ENCODE measurements at regions not wholly inside any gene's neighbourhood (a gene's known extent, or its start where the extent isn't known, plus 50 kb on each side); places are given as distances from the start of the nearest gene placed in this dataset.

DNA sequence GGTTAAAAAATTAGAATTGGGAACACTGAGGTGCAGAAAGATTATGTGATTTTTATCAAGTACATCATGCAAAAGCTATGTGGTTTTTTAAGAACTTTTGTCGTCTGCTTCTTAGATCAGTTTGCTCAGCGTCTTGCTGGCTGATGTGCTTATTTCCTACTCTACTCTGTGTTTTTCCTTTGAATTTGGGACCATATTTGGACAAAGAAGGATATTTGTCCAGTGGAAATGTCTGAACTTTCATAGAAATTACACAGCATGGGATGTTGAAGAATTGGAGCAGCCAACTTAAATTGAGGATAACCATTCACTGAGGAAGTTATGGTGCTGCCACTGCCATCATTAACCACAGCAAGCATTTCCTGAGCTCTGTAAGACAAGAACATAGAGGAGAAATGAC lies 252.8 kb upstream of the HS3ST5 start:
- DNase-seq = no peak

DNA sequence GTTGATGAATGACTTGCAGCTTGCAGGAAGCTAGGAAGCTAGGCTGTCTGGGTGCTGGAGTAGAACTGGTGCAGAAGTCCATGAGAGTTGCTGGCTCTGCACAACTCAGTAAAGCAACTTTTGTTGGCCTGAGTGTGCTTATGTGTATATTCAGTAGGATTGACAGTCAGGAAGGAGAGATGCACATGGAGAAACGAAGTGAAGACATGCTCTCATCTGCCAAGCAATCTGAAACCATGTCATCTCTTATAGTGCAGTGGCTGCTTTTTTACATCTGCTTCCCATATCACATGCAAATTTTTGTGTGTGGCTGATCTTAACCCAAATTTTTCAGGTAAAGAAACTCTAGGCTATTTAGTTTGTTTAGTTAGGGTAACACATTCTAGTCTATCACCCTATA lies 252.4 kb upstream of the HS3ST5 start:
- DNase-seq = no peak

DNA sequence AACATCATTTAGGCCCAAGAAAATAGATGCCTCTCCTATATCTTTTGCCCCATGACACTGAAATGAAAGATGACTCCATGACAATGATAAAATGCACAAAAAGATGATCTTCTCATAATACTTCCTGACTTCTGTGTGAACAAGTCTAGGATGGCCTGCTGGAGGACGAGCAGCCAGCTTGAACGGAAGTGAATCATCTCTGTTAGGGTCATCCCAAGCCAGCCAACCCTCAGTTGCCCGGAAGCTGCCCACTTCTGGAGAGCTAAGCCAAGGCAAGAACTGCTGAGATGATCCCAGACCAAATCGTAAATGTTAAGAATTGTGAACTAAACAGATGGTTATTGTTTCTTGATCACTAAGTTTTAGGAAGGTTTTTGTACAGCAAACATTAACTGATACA lies 249.7 kb upstream of the HS3ST5 start:
- DNase-seq = no peak

DNA sequence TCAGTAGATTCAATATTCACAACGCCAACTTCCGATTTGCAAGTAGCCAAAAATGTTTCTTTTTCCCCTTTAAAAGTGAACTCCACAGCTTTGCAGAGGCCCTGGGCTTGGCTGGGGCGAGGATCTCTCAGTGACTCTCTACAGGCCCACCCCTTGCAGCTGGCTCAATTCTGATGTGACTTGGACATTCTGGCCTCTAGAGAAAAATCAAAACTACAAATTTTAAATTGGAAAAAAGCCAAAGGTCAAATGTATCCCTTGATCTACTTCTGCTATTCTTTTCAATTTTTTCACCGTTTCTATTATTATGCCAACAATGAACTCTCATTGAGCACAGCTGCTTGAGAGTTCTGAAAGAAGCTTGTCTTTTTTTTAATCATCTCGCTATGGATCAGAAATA lies 245.9 kb upstream of the HS3ST5 start:
- no peak for DNase-seq

DNA sequence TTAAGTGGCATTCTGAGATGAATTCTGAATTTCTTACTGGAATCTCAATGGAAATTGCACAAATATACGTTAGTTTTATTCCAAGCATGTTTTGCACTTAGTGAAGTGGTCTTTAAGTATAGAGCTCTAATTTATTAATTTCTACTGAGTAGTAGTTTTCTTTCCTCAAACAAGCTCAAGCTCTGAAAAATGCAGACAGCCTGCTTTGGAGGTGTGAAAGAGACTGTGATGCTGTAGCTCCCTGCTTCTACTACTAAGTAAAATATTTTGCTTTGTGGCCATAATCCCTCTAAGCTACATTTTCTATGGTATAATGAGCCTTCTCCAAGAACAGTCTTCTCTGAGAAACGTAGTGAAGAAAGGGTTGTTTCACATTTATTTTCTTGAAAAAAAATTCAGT lies 243.5 kb upstream of the HS3ST5 start:
- DNase-seq = no peak

DNA sequence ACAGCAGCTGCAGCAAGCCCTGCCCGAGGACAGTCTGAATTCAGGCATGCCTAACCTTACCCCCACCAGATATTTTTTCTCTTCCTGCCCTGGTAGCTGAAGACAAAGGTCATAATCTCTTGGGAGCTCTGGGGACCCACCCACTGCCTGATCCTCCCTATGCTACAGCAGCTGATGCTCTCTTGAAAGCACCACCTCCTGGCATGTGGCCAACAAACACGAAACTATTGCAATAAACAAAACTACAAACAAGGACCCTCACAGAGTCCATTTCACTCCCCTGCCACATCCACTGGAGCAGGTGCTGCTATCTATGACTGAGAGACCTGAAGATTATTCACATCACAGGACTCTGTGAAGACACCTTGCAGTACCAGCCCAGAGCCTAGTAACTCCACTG lies 238.5 kb upstream of the HS3ST5 start:
- no peak for DNase-seq

DNA sequence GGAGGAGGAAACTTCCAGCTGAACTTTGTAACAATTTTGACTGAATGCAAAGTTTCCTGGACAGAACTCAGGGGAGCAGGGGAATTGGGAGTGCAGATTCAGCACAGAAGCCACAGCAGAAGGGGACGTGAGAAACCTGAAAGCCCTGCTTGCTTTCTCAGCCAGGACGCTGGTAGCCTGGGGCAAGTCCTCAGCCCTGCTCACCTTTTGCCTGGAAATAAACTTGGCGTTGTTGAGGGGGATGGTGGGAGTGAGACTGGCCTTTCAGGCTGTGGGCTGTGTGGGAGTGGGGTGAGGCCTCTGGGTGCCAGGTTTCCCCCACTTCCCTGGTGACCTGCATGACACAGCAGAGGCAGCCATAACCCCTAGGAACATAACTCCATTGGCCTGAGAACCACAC lies 238.1 kb upstream of the HS3ST5 start:
- DNase-seq = no peak

DNA sequence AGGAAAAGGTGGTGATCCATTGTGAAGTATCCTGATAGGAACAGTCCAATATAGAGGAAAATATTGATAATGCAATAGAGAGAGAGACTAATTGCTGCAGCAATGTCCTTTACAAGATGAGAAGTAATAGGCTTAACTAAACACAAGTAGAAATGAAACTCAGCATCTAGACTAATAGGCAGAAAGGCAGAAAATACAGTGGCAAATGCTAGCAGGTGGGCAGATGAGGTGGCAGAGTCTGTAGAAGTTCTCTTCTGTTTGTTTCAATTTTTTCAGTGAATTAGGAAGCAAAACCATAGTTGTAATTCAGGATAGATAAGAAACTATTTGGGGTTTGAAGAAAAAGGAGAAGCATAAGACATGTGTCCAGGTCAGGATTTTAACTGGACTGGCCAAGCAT lies 236.7 kb upstream of the HS3ST5 start:
- no peak for DNase-seq

DNA sequence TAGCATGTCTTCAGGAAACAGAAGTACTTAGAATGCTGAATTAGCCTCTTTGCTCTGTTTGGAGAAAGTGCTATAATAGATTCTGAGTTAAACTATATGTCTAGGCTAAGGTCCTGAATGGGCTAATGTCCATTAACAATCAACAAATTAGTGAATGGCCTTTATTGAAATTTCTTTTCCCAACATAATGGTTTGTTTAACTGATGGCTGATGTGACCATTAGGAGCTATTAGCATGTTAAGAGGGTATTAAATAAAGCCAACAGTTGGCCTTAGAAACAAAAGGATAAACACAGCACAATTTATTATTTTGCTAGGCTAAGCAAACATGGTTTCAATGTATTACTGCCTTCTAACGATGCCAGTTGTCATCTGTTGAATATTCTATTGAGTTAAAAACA lies 234.3 kb upstream of the HS3ST5 start:
- DNase-seq = no peak

DNA sequence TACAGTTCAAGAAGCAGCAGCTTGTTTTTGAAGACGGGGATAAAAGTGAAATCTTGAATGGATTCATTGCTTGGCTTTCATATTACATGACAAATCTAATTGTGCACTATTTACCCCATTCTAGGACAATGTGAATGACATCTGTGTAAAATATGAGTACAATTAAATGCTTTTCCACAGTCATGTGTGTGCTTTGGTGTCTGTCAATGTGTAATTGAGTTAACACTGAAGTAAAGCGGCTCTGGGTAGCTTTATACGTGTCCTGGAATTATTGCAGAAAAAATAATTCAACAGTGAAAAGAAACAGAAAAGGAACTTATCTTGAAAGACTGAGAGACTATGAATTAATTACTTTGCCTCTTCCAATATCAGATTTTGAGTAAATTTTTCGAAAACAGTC lies 233.5 kb upstream of the HS3ST5 start:
- no peak for DNase-seq

DNA sequence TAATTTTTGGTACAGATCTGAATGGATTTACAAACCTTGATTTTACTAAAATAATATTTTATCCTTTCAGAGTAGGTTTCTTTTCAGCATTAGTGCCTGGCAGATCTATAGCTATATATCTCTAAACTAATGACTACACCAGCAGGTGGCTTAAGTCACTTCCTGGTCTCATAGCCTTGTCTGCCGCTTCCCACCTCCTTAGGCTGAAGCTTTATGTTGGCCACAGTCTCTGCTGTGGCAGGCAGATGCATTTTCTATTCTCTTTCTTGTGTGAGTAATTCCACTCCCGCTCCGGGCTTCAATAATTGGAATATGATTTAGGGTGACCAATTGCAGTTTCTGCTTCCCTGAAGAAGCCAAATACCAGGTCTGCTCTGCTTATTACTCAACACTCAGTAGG lies 226.8 kb upstream of the HS3ST5 start:
- no peak for DNase-seq

DNA sequence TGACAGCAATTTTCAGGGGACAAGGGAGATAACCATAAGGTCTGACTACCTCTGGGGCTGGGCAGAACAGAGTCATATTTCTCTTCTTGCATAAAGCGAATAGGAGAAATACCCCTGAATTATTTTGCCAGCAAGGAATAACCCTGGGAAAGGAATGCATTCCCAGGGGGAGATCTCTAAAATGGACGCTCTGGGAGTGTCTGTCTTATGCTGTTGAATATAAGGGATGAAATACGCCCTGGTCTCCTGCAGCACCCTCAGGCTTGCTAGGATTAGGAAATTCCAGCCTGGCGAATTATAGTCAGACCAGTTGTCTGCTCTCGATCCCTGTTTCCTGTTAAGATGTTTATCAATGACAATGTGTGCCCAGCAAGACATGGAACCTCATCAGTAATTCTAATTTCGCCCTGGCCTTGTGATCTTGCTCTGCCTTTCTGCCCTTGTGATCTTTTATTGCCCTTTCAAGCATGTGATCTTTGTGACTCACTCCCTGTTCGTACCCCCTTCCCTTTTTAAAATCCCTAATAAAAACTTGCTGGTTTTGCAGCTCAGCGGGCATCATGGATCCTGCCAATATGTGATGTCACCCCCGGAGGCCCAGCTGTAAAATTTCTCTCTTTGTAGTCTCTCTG lies 221.6 kb upstream of the HS3ST5 start:
- DNase-seq = no peak

DNA sequence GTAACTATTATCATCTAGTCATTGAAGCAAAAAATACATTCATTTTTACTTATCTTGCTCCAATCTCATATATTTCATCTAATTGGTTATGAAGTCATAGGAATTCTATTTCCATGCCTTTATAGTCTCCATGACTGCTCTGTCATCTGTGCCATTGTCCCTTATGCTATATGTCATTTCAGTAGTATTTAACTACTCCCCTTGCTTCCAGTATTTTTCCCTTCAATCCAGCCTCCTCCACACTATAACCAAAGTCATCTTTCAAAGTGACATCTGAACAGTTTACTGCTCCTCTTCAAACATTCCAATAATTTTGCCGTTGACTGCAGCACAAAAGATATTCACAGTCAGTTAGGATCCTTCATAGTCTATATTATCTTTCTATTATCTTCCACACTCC lies 216.6 kb upstream of the HS3ST5 start:
- DNase-seq = no peak

DNA sequence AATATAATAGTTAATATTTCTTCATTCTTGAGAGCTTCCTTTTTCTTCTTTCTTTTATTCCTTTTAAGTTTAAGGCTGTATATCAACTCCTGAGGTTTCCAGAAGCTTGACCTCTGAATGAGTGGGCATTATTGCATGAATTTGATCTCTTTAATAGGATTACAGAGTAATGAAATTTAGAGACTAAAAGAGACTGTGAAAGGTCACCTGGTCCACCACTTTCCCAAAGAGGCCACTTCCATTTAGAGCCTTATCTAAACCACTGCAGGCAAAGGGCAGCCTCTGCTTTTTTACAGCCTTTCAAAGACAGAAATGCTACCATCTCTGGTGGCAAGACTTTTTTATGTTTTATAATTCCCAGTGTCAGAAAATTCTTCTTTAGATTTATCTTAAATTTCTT lies 215.3 kb upstream of the HS3ST5 start:
- DNase-seq = no peak

DNA sequence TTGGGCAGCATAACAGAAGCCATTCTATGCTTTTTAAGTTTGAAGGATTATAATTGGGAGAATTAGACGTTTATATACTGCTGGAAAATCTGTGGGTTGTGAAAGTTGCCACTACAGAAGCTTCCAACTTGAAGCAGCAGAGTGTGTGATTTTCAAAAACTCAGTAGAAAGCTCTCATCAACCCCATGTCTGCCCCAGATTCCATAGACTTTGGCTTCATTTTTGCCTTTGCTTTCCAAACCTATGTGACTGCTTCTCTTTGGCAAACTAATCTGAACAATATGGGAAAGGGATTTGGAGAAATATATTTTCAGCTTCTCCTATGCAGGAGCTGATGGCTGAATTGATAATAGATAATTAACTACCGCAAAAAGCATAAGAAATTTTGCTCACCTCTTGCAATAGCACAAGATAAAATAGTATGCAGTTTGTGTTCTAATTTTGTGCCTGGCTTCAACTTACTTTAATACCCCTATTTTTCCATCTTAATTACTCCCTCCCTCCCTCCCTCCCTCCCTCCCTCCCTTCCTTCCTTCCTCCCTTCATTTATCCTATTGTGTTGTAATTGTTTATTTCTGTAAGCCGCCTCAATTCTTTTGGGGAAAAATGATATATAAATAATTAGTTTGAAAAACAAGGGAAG lies 214.1 kb upstream of the HS3ST5 start:
- DNase-seq = no peak

DNA sequence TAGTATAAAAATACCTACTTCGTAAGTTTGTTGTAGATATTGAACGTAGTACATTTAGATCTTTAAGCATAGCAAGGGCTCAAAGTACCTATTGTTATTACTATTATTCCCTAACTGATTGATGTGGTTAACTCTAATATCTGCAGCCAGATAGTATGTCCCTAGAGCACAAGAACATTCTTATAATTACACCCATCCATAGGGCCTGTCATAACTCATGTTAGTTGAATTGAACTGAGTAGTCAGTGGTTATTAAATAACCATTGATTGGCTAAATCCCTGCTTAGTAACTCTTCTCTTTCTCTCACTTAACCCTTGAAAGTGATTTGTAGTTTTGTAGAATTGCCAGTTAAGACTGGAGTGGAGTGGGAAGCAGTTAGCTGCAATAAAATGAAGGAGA lies 207.5 kb upstream of the HS3ST5 start:
- no peak for DNase-seq

DNA sequence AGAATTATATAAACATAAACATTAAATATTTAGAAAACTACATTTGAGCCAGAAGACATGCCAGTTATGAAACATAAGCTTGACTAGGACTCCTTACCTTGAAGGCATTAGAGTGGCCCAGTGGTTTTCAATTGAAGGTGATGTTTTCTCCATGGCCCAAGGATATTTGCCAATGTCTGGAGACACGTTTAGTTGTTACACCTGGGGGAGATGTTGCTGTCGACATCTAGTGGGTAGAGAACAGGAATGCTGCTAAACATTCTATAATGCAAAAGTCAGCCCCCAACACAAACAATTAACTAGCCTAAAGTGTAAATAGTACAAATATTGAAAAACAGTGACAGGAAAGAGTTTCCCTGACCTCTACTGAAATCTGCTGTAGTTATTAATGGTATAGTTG lies 200.9 kb upstream of the HS3ST5 start:
- DNase-seq = no peak

DNA sequence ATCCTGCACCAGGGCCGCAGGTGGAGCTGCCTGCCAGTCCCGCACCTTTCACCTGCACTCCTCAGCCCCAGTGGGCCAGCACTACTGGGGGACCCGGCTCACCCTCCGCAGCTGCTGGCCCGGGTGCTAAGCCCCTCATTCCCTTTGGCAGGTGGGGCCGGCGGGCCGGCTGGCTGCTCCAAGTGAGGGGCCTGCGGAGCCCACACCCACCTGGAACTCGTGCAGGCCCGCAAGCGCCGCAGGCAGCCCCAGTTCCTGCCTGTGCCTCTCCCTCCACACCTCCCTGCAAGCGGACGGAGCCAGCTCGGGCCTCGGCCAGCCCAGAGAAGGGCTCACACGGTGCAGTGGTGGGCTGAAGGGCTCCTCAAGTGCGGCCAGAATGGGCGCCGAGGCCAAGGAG lies 199.0 kb upstream of the HS3ST5 start:
- no peak for DNase-seq

DNA sequence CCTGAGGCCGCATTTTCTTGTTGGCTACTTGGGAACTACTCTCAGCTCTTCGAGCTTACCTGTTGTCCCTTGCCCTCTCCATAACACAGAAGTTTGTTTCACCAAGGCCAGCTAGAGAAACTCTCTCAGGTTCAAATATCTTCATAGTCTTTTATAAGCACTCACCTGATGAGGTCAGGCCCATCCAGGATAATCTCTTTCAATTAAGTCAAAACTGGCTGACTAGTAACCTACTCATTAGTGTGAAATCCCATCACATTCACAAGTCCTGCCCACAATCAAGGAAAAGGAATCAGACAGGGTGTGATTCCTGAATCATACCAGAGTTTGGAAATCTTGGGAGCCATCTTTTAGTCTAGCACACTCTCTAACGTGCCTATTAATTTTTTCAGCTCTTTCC lies 195.2 kb upstream of the HS3ST5 start:
- no peak for DNase-seq

DNA sequence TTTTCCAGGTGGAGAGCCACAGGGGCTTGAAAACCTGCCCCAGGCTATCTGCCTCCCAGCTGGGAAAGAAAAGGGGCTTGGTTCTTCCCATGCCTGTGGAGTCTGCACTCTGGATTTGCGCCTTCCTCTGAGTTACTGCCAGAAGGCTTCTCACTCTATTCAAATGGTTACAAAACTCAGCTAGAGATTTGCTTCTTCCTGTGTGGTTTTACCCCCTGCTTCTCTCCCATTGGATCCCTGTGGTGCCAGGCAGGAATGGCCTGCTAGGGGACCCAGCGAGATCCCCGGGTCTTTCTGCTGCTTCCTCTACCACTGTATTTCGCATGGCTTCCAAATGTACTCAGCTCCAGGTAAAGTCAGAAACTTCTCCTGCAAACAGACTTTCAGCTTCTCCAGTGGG lies 192.0 kb upstream of the HS3ST5 start:
- DNase-seq = no peak

DNA sequence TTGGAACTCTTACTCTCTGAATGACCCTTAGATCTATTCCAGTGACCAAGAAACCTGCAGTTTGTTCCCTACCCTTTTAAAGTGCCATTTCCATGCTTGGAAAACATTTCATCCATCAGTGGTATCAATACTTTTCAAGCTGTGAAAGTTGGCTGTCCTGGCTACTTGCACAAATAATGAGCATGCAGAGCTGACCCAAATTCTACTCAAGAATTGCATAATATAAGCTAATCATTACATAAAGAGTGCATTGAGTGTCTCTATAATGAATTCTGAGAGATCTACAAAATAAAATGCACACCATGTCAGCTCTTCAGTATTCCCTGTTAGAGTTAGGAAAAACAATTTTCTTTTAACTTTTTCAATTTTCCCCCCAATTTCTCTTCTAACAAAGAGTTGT lies 181.3 kb upstream of the HS3ST5 start:
- DNase-seq = no peak

DNA sequence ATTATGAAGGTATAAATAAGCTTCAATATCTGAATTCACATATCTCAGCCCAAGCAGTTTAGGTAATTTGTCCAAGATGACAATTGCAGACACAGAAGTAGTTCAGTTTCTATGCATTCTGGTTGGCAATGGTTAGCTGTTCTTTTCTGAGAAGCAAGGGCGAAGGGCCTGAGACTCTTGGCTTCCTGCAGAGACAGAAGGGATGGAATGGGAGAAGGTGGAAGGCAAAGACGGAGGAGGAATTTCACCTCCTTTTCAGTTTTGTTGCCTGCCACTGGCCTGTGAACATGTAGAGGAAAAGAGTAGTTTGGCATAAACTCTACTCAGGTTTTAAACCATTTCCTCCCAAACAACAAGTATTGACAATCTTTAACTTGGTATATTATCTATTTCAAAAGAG lies 180.7 kb upstream of the HS3ST5 start:
- no peak for DNase-seq

DNA sequence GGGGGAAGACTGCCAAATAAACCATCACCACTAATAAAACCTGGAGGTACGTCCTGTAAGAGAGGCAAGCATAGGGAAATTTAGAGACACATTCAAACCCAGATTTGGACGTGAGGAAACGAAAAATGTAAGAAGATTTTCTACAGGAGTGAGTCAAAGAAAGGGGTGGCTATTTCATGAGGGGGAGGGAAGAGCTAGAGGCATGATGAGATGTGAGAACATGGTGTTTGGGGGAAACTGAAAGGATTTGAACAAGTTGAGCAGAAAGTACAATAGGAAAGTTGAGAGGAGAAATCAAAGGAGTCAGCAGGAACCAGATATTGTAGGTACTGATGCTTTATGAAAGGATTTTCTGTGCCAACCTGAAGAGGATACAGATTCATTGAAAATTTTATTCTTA lies 179.1 kb upstream of the HS3ST5 start:
- DNase-seq = no peak

DNA sequence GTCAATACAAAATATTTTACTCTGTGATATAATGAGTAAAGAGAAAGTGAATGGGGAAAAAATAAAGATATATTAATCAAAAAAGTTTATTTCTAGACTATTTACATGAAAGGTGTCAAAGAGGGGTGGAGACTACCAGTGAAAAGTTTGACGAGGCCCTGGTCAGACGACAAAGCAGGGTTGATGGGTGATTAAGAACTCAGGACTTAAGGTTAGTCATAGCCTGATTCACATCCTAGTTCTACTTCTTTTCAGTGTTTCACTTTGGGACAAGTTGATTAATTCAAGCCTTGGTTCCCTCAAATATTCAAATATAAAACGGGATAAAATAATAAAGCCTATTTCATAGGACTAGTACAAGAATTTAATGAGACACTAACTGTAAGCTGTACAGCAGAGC lies 178.2 kb upstream of the HS3ST5 start:
- no peak for DNase-seq

DNA sequence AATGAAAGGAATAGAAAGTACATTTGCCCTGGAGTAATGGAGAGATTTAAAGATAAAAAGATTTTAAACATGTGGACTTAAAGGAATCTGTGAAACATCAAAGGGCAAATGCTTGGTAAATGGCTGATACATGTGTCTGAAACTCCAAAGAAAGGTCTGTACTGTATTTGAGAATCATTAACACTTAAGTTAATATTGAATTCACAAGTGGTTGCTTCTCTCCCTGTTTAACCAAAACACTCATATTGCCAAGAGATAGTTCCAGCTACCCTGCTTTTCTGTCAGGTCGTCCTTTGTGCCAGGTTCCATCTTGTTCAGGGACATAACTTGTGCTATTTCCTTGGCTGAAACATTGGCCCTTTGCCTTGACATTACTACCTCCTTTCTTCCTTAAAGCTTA lies 171.3 kb upstream of the HS3ST5 start:
- no peak for DNase-seq

DNA sequence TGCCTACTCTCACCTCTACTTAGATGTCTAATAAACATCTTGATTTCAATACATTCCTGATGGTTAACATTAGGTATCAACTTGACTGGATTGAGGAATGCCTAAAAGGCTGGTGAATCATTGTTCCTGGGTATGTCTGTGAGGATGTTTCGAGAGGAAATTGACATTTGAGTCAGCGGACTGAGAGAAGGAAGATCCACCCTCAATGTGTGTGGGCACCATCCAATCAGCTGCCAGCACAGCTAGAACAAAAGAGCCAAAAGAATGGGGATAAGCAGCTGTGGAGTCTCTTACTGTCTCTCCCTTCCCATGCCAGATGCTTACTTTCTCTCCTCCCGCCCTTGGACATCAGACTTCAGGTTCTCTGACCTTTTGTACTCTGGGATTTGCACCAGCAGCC lies 128.6 kb upstream of the HS3ST5 start:
- no peak for DNase-seq

Measured in NCI-H2029 treated with DMSO at 0.1 percent for 48 hours (cell line).